H1 (cell line): ENCODE measurements at regions not wholly inside any gene's neighbourhood (a gene's known extent, or its start where the extent isn't known, plus 50 kb on each side); places are given as distances from the start of the nearest gene placed in this dataset.

Experiments used
- CTCF ChIA-PET: fragments of 300-600 bp; sonication (Branson Sonifier 250); formaldehyde crosslinking; loops from one replicate; lab custom pipeline; 2021; ENCODE audit not compliant: partially characterized antibody; lab: Charles Lee
- POLR2A ChIA-PET: fragments of 300-600 bp; sonication (Branson Sonifier 250); formaldehyde crosslinking; loops from one replicate; lab custom pipeline; 2021; ENCODE audit warnings: inconsistent platforms; ENCODE audit not compliant: partially characterized antibody; lab: Charles Lee
- DNase-seq, 2 experiments: peaks; one replicate each; pipeline versions ENCODE4 v3.0.0 to v3.0.0-alpha.2; 2010 to 2022; ENCODE audit warnings: low spot score in 2 of 2, low read depth in 1 of 2, mixed read lengths in 1 of 2
- FAIRE-seq: peaks from 2 replicates; lab custom pipeline; 2011; peaks lifted over from hg19 to GRCh38; lab: Jason Lieb, UNC
- H2AFZ ChIP-seq: 2 replicates; pipeline ENCODE4 v1.8.1; 2012; ENCODE audit warnings: low read length, inconsistent platforms
- H2AK5ac ChIP-seq: 2 replicates; pipeline ENCODE4 v1.6.1; 2013; ENCODE audit warnings: low read depth, low read length
- H2BK120ac ChIP-seq: replicated peaks from 2 replicates; pipeline ENCODE3; 2013; ENCODE audit warnings: low read depth, low read length, inconsistent platforms
- H2BK12ac ChIP-seq: 2 replicates; pipeline ENCODE4 v1.6.1; 2013; ENCODE audit warnings: low read depth, low read length
- H2BK15ac ChIP-seq: 2 replicates; pipeline ENCODE4 v1.6.1; 2013; ENCODE audit warnings: low read length
- H2BK20ac ChIP-seq: 2 replicates; pipeline ENCODE4 v1.6.1; 2013; ENCODE audit warnings: low read length
- H2BK5ac ChIP-seq: 2 replicates; pipeline ENCODE4 v1.6.1; 2013; ENCODE audit warnings: low read depth, low read length
- H3K14ac ChIP-seq: 2 replicates; pipeline ENCODE4 v1.6.1; 2013; ENCODE audit warnings: inconsistent platforms; ENCODE audit not compliant: insufficient read length
- H3K18ac ChIP-seq: 2 replicates; pipeline ENCODE4 v1.6.1; 2013; ENCODE audit warnings: low read length; ENCODE audit errors: extremely low read depth
- H3K23ac ChIP-seq: 2 replicates; pipeline ENCODE4 v1.6.1; 2013; ENCODE audit warnings: inconsistent platforms; ENCODE audit not compliant: insufficient read length
- H3K23me2 ChIP-seq: 2 replicates; pipeline ENCODE4 v1.6.1; 2013; ENCODE audit warnings: low read depth, low read length
- H3K27ac ChIP-seq: 2 replicates; pipeline ENCODE4 v1.6.1; 2011; ENCODE audit warnings: low read depth, low read length, inconsistent platforms
- H3K27me3 ChIP-seq, 4 experiments: replicated peaks in 1 of 4; 1 replicate in 1 of 4; 2 replicates in 3 of 4; pipeline versions ENCODE4 v1.6.1 to v1.8.1; 2011 to 2013; ENCODE audit warnings: low read length in 3 of 4, mild to moderate bottlenecking in 3 of 4, inconsistent platforms in 2 of 4, mixed read lengths in 2 of 4, moderate library complexity in 1 of 4; ENCODE audit not compliant: control insufficient read depth in 3 of 4, insufficient read depth in 3 of 4; ENCODE audit errors: extremely low read depth in 1 of 4
- H3K36me3 ChIP-seq, 4 experiments: 2 replicates each; pipeline versions ENCODE4 v1.6.1 to v1.8.1; 2011 to 2013; ENCODE audit warnings: mild to moderate bottlenecking in 4 of 4, low read length in 3 of 4, moderate library complexity in 2 of 4, control low read depth in 1 of 4, inconsistent platforms in 1 of 4; ENCODE audit not compliant: insufficient read depth in 4 of 4, control insufficient read depth in 2 of 4
- H3K4ac ChIP-seq: replicated peaks from 2 replicates; pipeline ENCODE3; 2013; ENCODE audit warnings: low read length, low read depth, mixed read lengths, inconsistent platforms; ENCODE audit not compliant: insufficient read length
- H3K4me1 ChIP-seq, 4 experiments: replicated peaks in 1 of 4; 1 replicate in 1 of 4; 2 replicates in 3 of 4; pipeline versions ENCODE4 v1.6.1 to v1.8.1; 2011 to 2013; ENCODE audit warnings: low read length in 3 of 4, inconsistent platforms in 2 of 4, mixed read lengths in 1 of 4; ENCODE audit not compliant: insufficient read depth in 4 of 4, control insufficient read depth in 3 of 4
- H3K4me2 ChIP-seq, 2 experiments: 2 replicates each; pipeline versions ENCODE4 v1.6.1 to v1.8.1; 2011 to 2013; ENCODE audit warnings: low read depth in 2 of 2, low read length in 2 of 2, control low read depth in 1 of 2, inconsistent platforms in 1 of 2, mild to moderate bottlenecking in 1 of 2; ENCODE audit not compliant: insufficient read depth in 1 of 2
- H3K4me3 ChIP-seq, 4 experiments: fragments of 200-600, 300-600 bp in 1 of 4; sonication (generic), shearing (Covaris generic), sonication (Bioruptor Twin) in 1 of 4; 2 replicates each; pipeline versions ENCODE4 v1.5.1 to v1.8.1; 2011 to 2016; ENCODE audit warnings: low read length in 4 of 4, low read depth in 3 of 4, control low read depth in 2 of 4, inconsistent platforms in 2 of 4, mild to moderate bottlenecking in 2 of 4, mixed read lengths in 1 of 4, moderate library complexity in 1 of 4; ENCODE audit not compliant: insufficient read depth in 2 of 4; ENCODE audit errors: extremely low read depth in 1 of 4
- H3K56ac ChIP-seq: replicated peaks from 2 replicates; pipeline ENCODE3; 2013; ENCODE audit warnings: low read depth, mild to moderate bottlenecking, mixed read lengths, low read length, inconsistent platforms; ENCODE audit not compliant: insufficient read length
- H3K79me1 ChIP-seq: 2 replicates; pipeline ENCODE4 v1.6.1; 2013; ENCODE audit warnings: low read depth, low read length, control low read depth
- H3K79me2 ChIP-seq, 2 experiments: 2 replicates each; pipeline versions ENCODE4 v1.6.1 to v1.8.1; 2012 to 2013; ENCODE audit warnings: low read length in 2 of 2, mild to moderate bottlenecking in 2 of 2, inconsistent platforms in 1 of 2; ENCODE audit not compliant: insufficient read depth in 2 of 2, control insufficient read depth in 1 of 2
- H3K9ac ChIP-seq, 4 experiments: replicated peaks in 1 of 4; 1 replicate in 1 of 4; 2 replicates in 3 of 4; pipeline versions ENCODE4 v1.6.1 to v1.8.1; 2011 to 2013; ENCODE audit warnings: low read depth in 3 of 4, low read length in 3 of 4, control low read depth in 2 of 4, mild to moderate bottlenecking in 2 of 4, moderate library complexity in 2 of 4, inconsistent platforms in 1 of 4; ENCODE audit errors: extremely low read depth in 1 of 4
- H3K9me3 ChIP-seq, 2 experiments: 2 replicates each; pipeline versions ENCODE4 v1.6.1 to v1.8.1; 2012 to 2013; ENCODE audit warnings: mild to moderate bottlenecking in 2 of 2, moderate library complexity in 2 of 2, control low read depth in 1 of 2, inconsistent platforms in 1 of 2, low read depth in 1 of 2, low read length in 1 of 2, mixed read lengths in 1 of 2; ENCODE audit not compliant: insufficient read depth in 2 of 2
- H4K20me1 ChIP-seq, 2 experiments: replicated peaks in 1 of 2; 2 replicates each; pipeline versions ENCODE3 to v1.8.1; 2011 to 2013; ENCODE audit warnings: inconsistent platforms in 2 of 2, low read length in 2 of 2, mild to moderate bottlenecking in 1 of 2; ENCODE audit not compliant: insufficient read depth in 2 of 2, control insufficient read depth in 1 of 2
- H4K5ac ChIP-seq: 2 replicates; pipeline ENCODE4 v1.6.1; 2013; ENCODE audit warnings: low read length, low read depth, mixed read lengths, inconsistent platforms; ENCODE audit not compliant: insufficient read length
- H4K8ac ChIP-seq: 2 replicates; pipeline ENCODE4 v1.8.0; 2013; ENCODE audit warnings: mild to moderate bottlenecking, moderate library complexity, low read length, inconsistent platforms; ENCODE audit not compliant: insufficient read depth; ENCODE audit errors: extremely low read depth
- H4K91ac ChIP-seq: replicated peaks from 2 replicates; pipeline ENCODE3; 2013; ENCODE audit warnings: low read length, mixed read lengths, inconsistent platforms; ENCODE audit not compliant: insufficient read length
- CBX5 ChIP-seq: fragments of 300-800, 300-1000 bp; sonication (generic); IDR thresholded peaks from 2 replicates; pipeline ENCODE4 v1.7.1; 2016; ENCODE audit warnings: antibody characterized with exemption, low read length, low read depth
- CREB1 ChIP-seq: IDR thresholded peaks from 2 replicates; pipeline ENCODE4 v1.6.1; 2012; ENCODE audit warnings: inconsistent platforms
- FOSL1 ChIP-seq: IDR thresholded peaks from 2 replicates; pipeline ENCODE4 v1.6.1; 2011; ENCODE audit warnings: mild to moderate bottlenecking, low read depth, low read length, moderate library complexity; ENCODE audit not compliant: insufficient read depth
- HDAC2 ChIP-seq, 2 experiments: fragments of 300-600 bp in 1 of 2; sonication (generic) in 1 of 2; IDR thresholded peaks; 2 replicates each; pipeline ENCODE4 v1.6.1; 2011 to 2012; ENCODE audit warnings: low read depth in 2 of 2, low read length in 2 of 2, mild to moderate bottlenecking in 2 of 2, moderate library complexity in 2 of 2, borderline replicate concordance in 1 of 2, inconsistent platforms in 1 of 2
- KDM1A ChIP-seq: fragments of 200-600, 300-600 bp; sonication (generic); IDR thresholded peaks from 2 replicates; pipeline ENCODE4 v1.7.1; 2016; ENCODE audit warnings: mild to moderate bottlenecking, low read length, borderline replicate concordance
- RFX5 ChIP-seq: IDR thresholded peaks from 2 replicates; pipeline ENCODE4 v1.6.1; 2011; ENCODE audit warnings: low read depth, low read length, improper control_type of control experiment, borderline replicate concordance
- SIX5 ChIP-seq: IDR thresholded peaks from 2 replicates; pipeline ENCODE4 v1.6.1; 2011; ENCODE audit warnings: mild to moderate bottlenecking, low read depth, low read length
- SUZ12 ChIP-seq: fragments of 200-600 bp; sonication (generic); IDR thresholded peaks from 2 replicates; pipeline ENCODE4 v1.6.1; 2012; ENCODE audit warnings: mild to moderate bottlenecking, inconsistent platforms, low read length, moderate library complexity, mixed read lengths
- TAF1 ChIP-seq: IDR thresholded peaks from 2 replicates; pipeline ENCODE4 v1.6.1; 2011; ENCODE audit warnings: mild to moderate bottlenecking, low read depth, low read length
- TBP ChIP-seq: IDR thresholded peaks from 2 replicates; pipeline ENCODE4 v1.6.1; 2011; ENCODE audit warnings: low read depth, low read length, improper control_type of control experiment
- TCF12 ChIP-seq: IDR thresholded peaks from 2 replicates; pipeline ENCODE4 v1.6.1; 2011; ENCODE audit warnings: low read depth, mild to moderate bottlenecking, low read length
- ZNF274 ChIP-seq: IDR thresholded peaks from 2 replicates; pipeline ENCODE4 v1.7.0; 2012; ENCODE audit warnings: low read length, borderline replicate concordance; ENCODE audit errors: extremely low read depth
- WGBS, 2 experiments: shearing (Covaris generic) in 1 of 2; methylation state at CpG; one replicate each; pipeline versions ENCODE4 v1.1.6 to v1.1.7; 2013 to 2015; ENCODE audit warnings: low lambda C conversion rate in 2 of 2, mixed read lengths in 2 of 2, inconsistent platforms in 1 of 2, low coverage in 1 of 2, missing lambda C conversion rate in 1 of 2; ENCODE audit not compliant: insufficient replicate concordance in 2 of 2, insufficient coverage in 1 of 2, insufficient read length in 1 of 2; ENCODE audit errors: extremely low coverage in 1 of 2, missing lambda C conversion rate in 1 of 2; 5-methylcytosine and 5-hydroxymethylcytosine counted together
- TF ChIP-seq, protein P1 (sequence below): IDR thresholded peaks from 2 replicates; pipeline ENCODE4 v1.6.1; 2011; ENCODE audit warnings: low read length, improper control_type of control experiment
- TF ChIP-seq, protein P2 (sequence below): IDR thresholded peaks from 2 replicates; pipeline ENCODE4 v1.6.1; 2011; ENCODE audit warnings: low read depth, mild to moderate bottlenecking, low read length; ENCODE audit not compliant: insufficient read depth

DNA sequence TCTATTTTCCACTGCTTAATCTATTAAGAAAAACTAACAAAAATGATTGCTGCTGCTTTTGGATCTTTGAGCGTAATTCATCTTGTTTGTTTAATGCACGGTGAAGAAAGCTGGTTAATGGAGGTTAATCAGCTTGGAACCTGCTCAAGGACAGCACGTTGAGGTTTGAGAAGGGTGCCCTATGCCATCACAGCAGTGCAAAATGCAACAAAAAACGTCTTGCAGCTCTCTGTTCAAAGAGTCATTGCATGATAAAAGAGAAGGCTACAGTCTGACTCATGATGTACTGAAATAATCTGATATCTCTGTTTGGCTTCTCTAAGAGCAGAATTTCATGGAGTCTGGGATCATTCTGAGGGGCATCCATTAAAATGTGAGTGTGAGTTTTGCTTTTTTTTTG, 80.6 kb upstream of the PREP start:
- Histone ChIP-seq H3K4ac (no peak overlapping the region), H2BK5ac (no peak overlapping the region)
- TF ChIP-seq TAF1, result no peak
- TF ChIP-seq FOSL1, result no peak
- TF ChIP-seq SUZ12, result no peak
- no peak for TF ChIP-seq TCF12
- no peak for TF ChIP-seq CBX5
- no peak for TF ChIP-seq RFX5
- no peak for TF ChIP-seq KDM1A
- no peak for TF ChIP-seq SIX5
- no peak for TF ChIP-seq ZNF274
- no peak for TF ChIP-seq CREB1
- TF ChIP-seq, protein P1, sequence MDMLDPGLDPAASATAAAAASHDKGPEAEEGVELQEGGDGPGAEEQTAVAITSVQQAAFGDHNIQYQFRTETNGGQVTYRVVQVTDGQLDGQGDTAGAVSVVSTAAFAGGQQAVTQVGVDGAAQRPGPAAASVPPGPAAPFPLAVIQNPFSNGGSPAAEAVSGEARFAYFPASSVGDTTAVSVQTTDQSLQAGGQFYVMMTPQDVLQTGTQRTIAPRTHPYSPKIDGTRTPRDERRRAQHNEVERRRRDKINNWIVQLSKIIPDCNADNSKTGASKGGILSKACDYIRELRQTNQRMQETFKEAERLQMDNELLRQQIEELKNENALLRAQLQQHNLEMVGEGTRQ, result no peak
- TF ChIP-seq, protein P2, sequence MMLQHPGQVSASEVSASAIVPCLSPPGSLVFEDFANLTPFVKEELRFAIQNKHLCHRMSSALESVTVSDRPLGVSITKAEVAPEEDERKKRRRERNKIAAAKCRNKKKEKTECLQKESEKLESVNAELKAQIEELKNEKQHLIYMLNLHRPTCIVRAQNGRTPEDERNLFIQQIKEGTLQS, result no peak
- no peak for TF ChIP-seq TBP
- no peak for TF ChIP-seq HDAC2 (IDR thresholded peaks at IDR 0.05; ENCODE audit: borderline replicate concordance in 1 of 2, low read depth in 2 of 2, low read length in 2 of 2)

More for the DNA sequence above, 80.6 kb upstream of the PREP start:
- H3K14ac ChIP-seq, result no peak overlapping the region
- FAIRE-seq (no peak), DNase-seq (no peak)
- no peak overlapping the region for H2BK20ac ChIP-seq
- no peaks in the 10 kb centered on the region for H4K20me1 ChIP-seq
- H3K56ac ChIP-seq, result no peak overlapping the region
- H3K4me2 ChIP-seq, result no peak overlapping the region
- no peaks in the 10 kb centered on the region for H3K79me2 ChIP-seq
- no peaks in the 10 kb centered on the region for H3K79me1 ChIP-seq
- H3K18ac ChIP-seq, result no peak overlapping the region
- no peaks in the 10 kb centered on the region for H3K9me3 ChIP-seq
- no peak overlapping the region for H2AFZ ChIP-seq
- H3K23me2 ChIP-seq, result peaks cover 1% of the 10 kb centered on the region; the same call in 1 of the 2 replicates
- no peak overlapping the region for H3K4me3 ChIP-seq
- H2BK12ac ChIP-seq, result no peak overlapping the region
- no peaks in the 10 kb centered on the region for H3K36me3 ChIP-seq
- no peak overlapping the region for H2BK15ac ChIP-seq
- H4K8ac ChIP-seq, result no peak overlapping the region
- no peaks in the 10 kb centered on the region; a peak in 1 of 7 replicates for H3K4me1 ChIP-seq
- H3K9ac ChIP-seq, result no peak overlapping the region
- POLR2A ChIA-PET, result no interaction called here
- no peak overlapping the region for H2BK120ac ChIP-seq
- H3K27me3 ChIP-seq, result no peaks in the 10 kb centered on the region
- no peak overlapping the region for H2AK5ac ChIP-seq
- H4K5ac ChIP-seq, result no peak overlapping the region
- 73% methylated on average over 4 of the region's 4 CpGs; no CpG with 5 or more reads in 1 of the 2 experiments for WGBS, 2 experiments
- no peak overlapping the region for H3K27ac ChIP-seq
- CTCF ChIA-PET, result interaction anchor here (0.7 to 2.3 kb wide), 9 partner anchors 10 to 1098 kb away, joined by 3 to 7 read pairs (median 3); no protein-coding TSS in a partner anchor
- no peak overlapping the region for H4K91ac ChIP-seq
- H3K23ac ChIP-seq, result no peak overlapping the region
